ENCODE measurements at regions not wholly inside any gene's neighbourhood (a gene's known extent, or its start where the extent isn't known, plus 50 kb on each side); places are given as distances from the start of the nearest gene placed in this dataset.

DNA sequence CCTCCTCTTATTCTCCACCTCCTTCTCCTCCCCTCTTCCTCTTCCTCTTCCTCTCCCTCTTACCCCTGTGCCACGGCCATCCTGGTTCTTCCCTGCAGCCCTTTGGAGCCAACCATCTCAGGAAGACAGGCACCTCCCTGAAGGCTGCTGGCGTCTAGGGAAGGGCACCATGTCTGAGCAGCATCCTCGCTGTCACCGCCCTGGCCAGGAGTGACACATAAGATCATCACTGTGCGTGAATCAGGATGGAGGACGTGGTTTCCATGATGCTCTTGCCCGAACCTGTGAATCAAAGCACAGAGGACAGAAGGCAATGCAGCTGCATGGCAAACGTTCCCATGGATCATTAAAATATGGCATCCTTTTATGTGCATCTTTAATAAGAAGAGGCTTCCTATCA lies 236.0 kb downstream of the SH3BP4 start (continued):
- TF ChIP-seq, protein P1, sequence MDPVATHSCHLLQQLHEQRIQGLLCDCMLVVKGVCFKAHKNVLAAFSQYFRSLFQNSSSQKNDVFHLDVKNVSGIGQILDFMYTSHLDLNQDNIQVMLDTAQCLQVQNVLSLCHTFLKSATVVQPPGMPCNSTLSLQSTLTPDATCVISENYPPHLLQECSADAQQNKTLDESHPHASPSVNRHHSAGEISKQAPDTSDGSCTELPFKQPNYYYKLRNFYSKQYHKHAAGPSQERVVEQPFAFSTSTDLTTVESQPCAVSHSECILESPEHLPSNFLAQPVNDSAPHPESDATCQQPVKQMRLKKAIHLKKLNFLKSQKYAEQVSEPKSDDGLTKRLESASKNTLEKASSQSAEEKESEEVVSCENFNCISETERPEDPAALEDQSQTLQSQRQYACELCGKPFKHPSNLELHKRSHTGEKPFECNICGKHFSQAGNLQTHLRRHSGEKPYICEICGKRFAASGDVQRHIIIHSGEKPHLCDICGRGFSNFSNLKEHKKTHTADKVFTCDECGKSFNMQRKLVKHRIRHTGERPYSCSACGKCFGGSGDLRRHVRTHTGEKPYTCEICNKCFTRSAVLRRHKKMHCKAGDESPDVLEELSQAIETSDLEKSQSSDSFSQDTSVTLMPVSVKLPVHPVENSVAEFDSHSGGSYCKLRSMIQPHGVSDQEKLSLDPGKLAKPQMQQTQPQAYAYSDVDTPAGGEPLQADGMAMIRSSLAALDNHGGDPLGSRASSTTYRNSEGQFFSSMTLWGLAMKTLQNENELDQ (tag by site-specific recombination; IDR thresholded peaks at IDR 0.05; ENCODE audit: low read depth): no peak
- TF ChIP-seq SP3 (tag by site-specific recombination; IDR thresholded peaks at IDR 0.05) (no peak), ZNF157 (tag by site-specific recombination; IDR thresholded peaks at IDR 0.05) (no peak), ZNF426 (tag by site-specific recombination; IDR thresholded peaks at IDR 0.05) (no peak), ZNF23 (tag by site-specific recombination; IDR thresholded peaks at IDR 0.05; ENCODE audit: borderline replicate concordance) (no peak), REPIN1 (tag by site-specific recombination; IDR thresholded peaks at IDR 0.05; ENCODE audit: low read depth) (no peak), ZNF701 (tag by site-specific recombination; IDR thresholded peaks at IDR 0.05) (no peak), ZNF184 (tag by site-specific recombination; IDR thresholded peaks at IDR 0.05) (no peak)

DNA sequence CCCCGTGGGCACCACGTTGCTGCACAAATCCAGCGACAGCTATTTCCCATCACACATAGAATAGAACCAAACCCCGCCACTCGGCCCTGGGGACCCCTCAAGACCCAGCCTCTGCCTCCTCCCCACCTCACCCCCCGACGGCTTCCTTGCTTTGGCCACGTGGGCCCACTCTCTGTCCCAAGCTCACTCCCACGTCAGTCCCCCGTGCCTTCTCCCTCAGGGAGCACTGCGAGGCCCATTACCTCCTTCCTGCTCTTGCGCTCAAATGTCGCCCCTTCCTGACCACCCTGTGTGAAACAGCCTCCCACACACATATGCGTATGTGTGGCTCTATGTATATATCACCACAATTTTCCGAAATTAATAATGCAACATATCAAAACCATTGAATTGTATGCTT lies 239.7 kb downstream of the SH3BP4 start:
- TF ChIP-seq ZNF513 (tag by site-specific recombination; IDR thresholded peaks at IDR 0.05): no peak
- TF ChIP-seq KLF16 (tag by site-specific recombination; IDR thresholded peaks at IDR 0.05): no peak
- TF ChIP-seq ZFP69B (tag by site-specific recombination; IDR thresholded peaks at IDR 0.05): no peak
- no peak for TF ChIP-seq ZNF624 (tag by site-specific recombination; IDR thresholded peaks at IDR 0.05)
- TF ChIP-seq ZSCAN5A (tag by site-specific recombination; IDR thresholded peaks at IDR 0.05): no peak
- no peak for TF ChIP-seq ZFP41 (tag by site-specific recombination; IDR thresholded peaks at IDR 0.05; ENCODE audit: borderline replicate concordance)
- TF ChIP-seq ZNF280D (tag by site-specific recombination; IDR thresholded peaks at IDR 0.05): no peak
- TF ChIP-seq BCL6B (tag by site-specific recombination; IDR thresholded peaks at IDR 0.05): no peak
- no peak overlapping the region for H3K4me3 ChIP-seq (ENCODE audit: low read depth, low read length)
- no peaks in the 10 kb centered on the region for H3K4me1 ChIP-seq (ENCODE audit: control insufficient read depth, insufficient read depth, low read length)
- POLR2A ChIA-PET: no interaction called here
- H3K36me3 ChIP-seq (ENCODE audit: control insufficient read depth in 2 of 2, insufficient read depth in 1 of 2, low read length in 2 of 2): no peaks in the 10 kb centered on the region
- CTCF ChIA-PET: no interaction called here
- no peak overlapping the region for H3K27ac ChIP-seq (ENCODE audit: extremely low read depth, low read depth, low read length)
- no peaks in the 10 kb centered on the region for H3K9me3 ChIP-seq (ENCODE audit: control insufficient read depth, insufficient read depth, low read depth, low read length)

Data from HEK293 (cell line).